H1 (cell line): ENCODE measurements at regions not wholly inside any gene's neighbourhood (a gene's known extent, or its start where the extent isn't known, plus 50 kb on each side); places are given as distances from the start of the nearest gene placed in this dataset.

Source experiments
- BRCA1 ChIP-seq: IDR thresholded peaks from 2 replicates; pipeline ENCODE4 v1.6.1; 2012; ENCODE audit warnings: low read depth, low read length, improper control_type of control experiment
- CHD7 ChIP-seq: fragments of 300-600 bp; sonication (generic); IDR thresholded peaks from 2 replicates; pipeline ENCODE4 v1.7.1; 2012; ENCODE audit warnings: low read length, moderate library complexity, mild to moderate bottlenecking, inconsistent platforms; ENCODE audit not compliant: insufficient replicate concordance
- CTCF ChIP-seq, 3 experiments: IDR thresholded peaks; 1 replicate in 2 of 3; 2 replicates in 1 of 3; pipeline versions ENCODE4 v1.5.1 to v1.6.1; 2011; ENCODE audit warnings: low read length in 3 of 3, mild to moderate bottlenecking in 3 of 3, inconsistent platforms in 2 of 3, low read depth in 1 of 3, moderate library complexity in 1 of 3; ENCODE audit not compliant: insufficient read depth in 1 of 3; ENCODE audit errors: control extremely low read depth in 1 of 3
- FOSL1 ChIP-seq: IDR thresholded peaks from 2 replicates; pipeline ENCODE4 v1.6.1; 2011; ENCODE audit warnings: mild to moderate bottlenecking, low read depth, low read length, moderate library complexity; ENCODE audit not compliant: insufficient read depth
- POLR2AphosphoS5 ChIP-seq: IDR thresholded peaks from 2 replicates; pipeline ENCODE4 v1.6.1; 2011; ENCODE audit warnings: low read depth, low read length
- SP1 ChIP-seq: IDR thresholded peaks from 2 replicates; pipeline ENCODE4 v1.6.1; 2011; ENCODE audit warnings: low read depth, low read length
- SP4 ChIP-seq: IDR thresholded peaks from 2 replicates; pipeline ENCODE4 v1.6.1; 2012; ENCODE audit warnings: low read length, inconsistent platforms
- SUZ12 ChIP-seq: fragments of 200-600 bp; sonication (generic); IDR thresholded peaks from 2 replicates; pipeline ENCODE4 v1.6.1; 2012; ENCODE audit warnings: mild to moderate bottlenecking, inconsistent platforms, low read length, moderate library complexity, mixed read lengths
- TAF7 ChIP-seq: optimal IDR thresholded peaks from 2 replicates; pipeline ENCODE3; 2011; ENCODE audit warnings: low read depth, mild to moderate bottlenecking, inconsistent platforms, low read length, moderate library complexity, borderline replicate concordance
- TCF12 ChIP-seq: IDR thresholded peaks from 2 replicates; pipeline ENCODE4 v1.6.1; 2011; ENCODE audit warnings: low read depth, mild to moderate bottlenecking, low read length

- TF ChIP-seq CTCF (IDR thresholded peaks at IDR 0.05; ENCODE audit: control extremely low read depth in 1 of 3, insufficient read depth in 1 of 3, low read depth in 1 of 3, low read length in 3 of 3) = no peak
- no peak for TF ChIP-seq BRCA1
- TF ChIP-seq TAF7 = no peak
- TF ChIP-seq POLR2AphosphoS5 = no peak
- TF ChIP-seq TCF12 = peak; percentile 80
- no peak for TF ChIP-seq SP4
- TF ChIP-seq FOSL1 = no peak
- TF ChIP-seq CHD7 = peak; percentile 54
- peak; percentile 68 for TF ChIP-seq SP1
- TF ChIP-seq SUZ12 = no peak
These were observed 124.8 kb upstream of the LINC00305 start (continued) for GRCh38 chr18:64273724-64274123.
